A549 (cell line): ENCODE measurements at regions not wholly inside any gene's neighbourhood (a gene's known extent, or its start where the extent isn't known, plus 50 kb on each side); places are given as distances from the start of the nearest gene placed in this dataset.

Source experiments
- ATAC-seq, 2 experiments: fragments of 200-7000 bp in 1 of 2; fragments of >200 bp in 1 of 2; cut with Nextera tagmentation in 1 of 2; cut with Tn5 transposase in 1 of 2; 3 replicates each; pipeline versions ENCODE4 v1.8.0 to v1.9.1; 2018 to 2020; ENCODE audit warnings: mild to moderate bottlenecking in 1 of 2, moderate library complexity in 1 of 2
- CTCF ChIA-PET: fragments of 300-600 bp; sonication (Branson Sonifier 250); formaldehyde crosslinking; extraction: SDS; loops from one replicate; lab custom pipeline; 2021; ENCODE audit warnings: antibody characterized with exemption, inconsistent platforms; lab: Yijun Ruan, JAX
- POLR2A ChIA-PET: fragments of 350-600 bp; formaldehyde crosslinking; extraction: SDS; loops from one replicate; lab custom pipeline; 2021; ENCODE audit warnings: antibody characterized with exemption, inconsistent platforms; lab: Yijun Ruan, JAX
- DNase-seq, 2 experiments: peaks; one replicate each; pipeline versions ENCODE4 v3.0.0 to v3.0.0-alpha.2; 2011 to 2016; ENCODE audit warnings: low read depth in 1 of 2, low spot score in 1 of 2
- FAIRE-seq: peaks from 2 replicates; lab custom pipeline; 2011; peaks lifted over from hg19 to GRCh38; lab: Jason Lieb, UNC
- H3K27ac ChIP-seq, 2 experiments: fragments of >200 bp; sonication (Bioruptor Twin); formaldehyde crosslinking; 3 replicates each; pipeline ENCODE4 v1.5.1; 2016 to 2017
- H3K4me1 ChIP-seq: fragments of >200 bp; sonication (Bioruptor Twin); formaldehyde crosslinking; 3 replicates; pipeline ENCODE4 v1.6.1; 2016
- H3K4me2 ChIP-seq: fragments of >200 bp; sonication (Bioruptor Twin); formaldehyde crosslinking; 3 replicates; pipeline ENCODE4 v1.6.1; 2016
- H3K4me3 ChIP-seq: fragments of >200 bp; sonication (Bioruptor Twin); formaldehyde crosslinking; 3 replicates; pipeline ENCODE4 v1.5.1; 2016
- H3K9me3 ChIP-seq: fragments of >200 bp; sonication (Bioruptor Twin); formaldehyde crosslinking; 3 replicates; pipeline ENCODE4 v1.6.1; 2016
- CEBPB ChIP-seq, 2 experiments: fragments of >200 bp in 1 of 2; sonication (Bioruptor Twin) in 1 of 2; formaldehyde crosslinking in 1 of 2; IDR thresholded peaks; 2 replicates each; pipeline ENCODE4 v1.6.1; 2012 to 2016
- CHD4 ChIP-seq: fragments of 200-600 bp; sonication (generic); IDR thresholded peaks from 2 replicates; pipeline ENCODE4 v1.6.1; 2016; ENCODE audit warnings: antibody characterized with exemption, mild to moderate bottlenecking, borderline replicate concordance
- ESRRA ChIP-seq: fragments of 150-350 bp; IDR thresholded peaks from 2 replicates; pipeline ENCODE4 v1.6.1; 2014; ENCODE audit warnings: mild to moderate bottlenecking, low read length, borderline replicate concordance
- FOSB ChIP-seq: fragments of 250-450 bp; sonication (Bioruptor Pico); IDR thresholded peaks from 2 replicates; pipeline ENCODE4 v1.5.0; 2020; ENCODE audit warnings: mild to moderate bottlenecking, moderate library complexity
- HOXA7 ChIP-seq: fragments of 250-450 bp; sonication (Bioruptor Pico); IDR thresholded peaks from 2 replicates; pipeline ENCODE4 v1.5.0; 2020; ENCODE audit warnings: mild to moderate bottlenecking, moderate library complexity
- JUNB ChIP-seq: fragments of >200 bp; sonication (Bioruptor Twin); formaldehyde crosslinking; IDR thresholded peaks from 2 replicates; pipeline ENCODE4 v1.6.1; 2016
- KDM5A ChIP-seq: fragments of 200-600 bp; sonication (generic); IDR thresholded peaks from 2 replicates; pipeline ENCODE4 v1.6.1; 2016; ENCODE audit warnings: antibody characterized with exemption, mild to moderate bottlenecking
- NR3C1 ChIP-seq: fragments of >200 bp; sonication (Bioruptor Twin); formaldehyde crosslinking; IDR thresholded peaks from 3 replicates; pipeline ENCODE4 v1.6.1; 2017
- PHF8 ChIP-seq: fragments of 200-600 bp; sonication (generic); IDR thresholded peaks from 2 replicates; pipeline ENCODE4 v1.6.1; 2016; ENCODE audit warnings: low read depth, mild to moderate bottlenecking, antibody characterized with exemption, moderate library complexity, borderline replicate concordance
- POLR2A ChIP-seq: IDR thresholded peaks from 2 replicates; pipeline ENCODE4 v1.6.1; 2012; ENCODE audit warnings: mild to moderate bottlenecking, low read length
- RCOR1 ChIP-seq: fragments of 150-350 bp; IDR thresholded peaks from 2 replicates; pipeline ENCODE4 v1.6.1; 2014; ENCODE audit warnings: antibody characterized with exemption, low read length, low read depth
- SMC3 ChIP-seq: fragments of >200 bp; sonication (Bioruptor Twin); formaldehyde crosslinking; IDR thresholded peaks from 3 replicates; pipeline ENCODE4 v1.6.1; 2018; ENCODE audit warnings: inconsistent platforms
- TP53 ChIP-seq: fragments of 250-450 bp; sonication (Bioruptor Pico); IDR thresholded peaks from 2 replicates; pipeline ENCODE4 v1.5.0; 2021; ENCODE audit warnings: mild to moderate bottlenecking, moderate library complexity
- ZSCAN20 ChIP-seq: fragments of 250-450 bp; sonication (Bioruptor Pico); IDR thresholded peaks from 2 replicates; pipeline ENCODE4 v1.8.0; 2022; ENCODE audit warnings: mild to moderate bottlenecking, moderate library complexity
- WGBS: methylation state at CpG from one replicate; pipeline ENCODE4 v1.1.6; 2017; ENCODE audit errors: missing lambda C conversion rate; 5-methylcytosine and 5-hydroxymethylcytosine counted together
- TF ChIP-seq, protein P1 (sequence below): IDR thresholded peaks from 2 replicates; pipeline ENCODE4 v1.6.1; 2012
- TF ChIP-seq, protein P2 (sequence below): fragments of >200 bp; sonication (Bioruptor Twin); formaldehyde crosslinking; IDR thresholded peaks from 3 replicates; pipeline ENCODE4 v1.6.1; 2016
- TF ChIP-seq, protein P3 (sequence below): fragments of 200-600 bp; sonication (generic); IDR thresholded peaks from 2 replicates; pipeline ENCODE4 v1.6.1; 2016; ENCODE audit warnings: antibody characterized with exemption, mild to moderate bottlenecking, moderate library complexity
- TF ChIP-seq, protein P4 (sequence below): IDR thresholded peaks from 2 replicates; pipeline ENCODE4 v1.6.1; 2012; ENCODE audit warnings: low read depth, borderline replicate concordance
- TF ChIP-seq, protein P5 (sequence below): IDR thresholded peaks from 2 replicates; pipeline ENCODE4 v1.6.1; 2012

DNA sequence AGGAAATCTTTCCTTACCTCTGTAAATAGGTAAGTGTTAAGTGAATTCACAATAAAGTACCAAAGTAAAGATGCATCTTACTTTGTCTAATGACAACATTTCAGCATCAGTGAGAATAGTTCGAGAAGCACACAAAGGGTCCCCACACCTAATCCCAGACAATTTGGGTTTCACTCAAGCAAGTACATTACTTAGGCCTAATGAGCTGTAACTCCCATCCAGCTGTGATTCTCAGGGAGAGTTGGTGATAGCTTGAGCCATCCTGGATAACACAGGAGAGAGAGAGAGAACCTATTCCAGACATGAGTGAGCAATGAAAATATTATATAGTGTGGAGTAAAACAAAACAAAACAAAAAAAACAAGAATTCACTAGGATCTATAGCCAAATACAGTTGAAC, 149.1 kb upstream of the NRG3 start (continued):
- TF ChIP-seq PHF8: no peak
- TF ChIP-seq, protein P1, sequence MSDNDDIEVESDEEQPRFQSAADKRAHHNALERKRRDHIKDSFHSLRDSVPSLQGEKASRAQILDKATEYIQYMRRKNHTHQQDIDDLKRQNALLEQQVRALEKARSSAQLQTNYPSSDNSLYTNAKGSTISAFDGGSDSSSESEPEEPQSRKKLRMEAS: no peak
- TF ChIP-seq KDM5A: no peak
- no peak for TF ChIP-seq ZSCAN20 (CRISPR knock-in tag)
- no peak for TF ChIP-seq SMC3
- TF ChIP-seq NR3C1: no peak

DNA sequence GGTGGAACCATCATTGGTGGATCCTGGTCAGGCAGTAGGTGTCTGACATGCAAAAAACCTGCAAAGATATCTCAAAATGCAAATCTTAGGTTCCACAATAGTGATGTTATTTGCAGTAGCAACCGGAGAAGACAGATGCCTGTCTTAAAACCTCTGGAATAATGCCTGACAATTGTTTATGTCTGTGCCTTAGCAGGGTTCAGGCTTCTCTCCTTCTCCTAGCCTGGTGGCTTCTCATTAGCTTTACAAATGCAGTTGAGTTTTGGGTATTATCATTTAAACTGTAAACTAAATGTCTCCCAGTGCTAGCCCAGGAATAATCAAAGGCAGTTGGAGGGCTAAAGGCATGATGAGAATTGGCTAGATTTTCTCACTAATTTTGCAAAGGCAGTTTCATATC, 146.3 kb upstream of the NRG3 start:
- DNase-seq (no peak), ATAC-seq (no peak), FAIRE-seq (no peak)
- Histone ChIP-seq H3K4me1 (no peaks in the 10 kb centered on the region), H3K9me3 (no peaks in the 10 kb centered on the region), H3K4me2 (no peak overlapping the region), H3K27ac (no peak overlapping the region), H3K4me3 (no peak overlapping the region)
- POLR2A ChIA-PET: no interaction called here
- CTCF ChIA-PET: no interaction called here
- 0% methylated on average over 1 of the region's 1 CpG for WGBS
- TF ChIP-seq HOXA7 (CRISPR knock-in tag): no peak
- TF ChIP-seq, protein P2, sequence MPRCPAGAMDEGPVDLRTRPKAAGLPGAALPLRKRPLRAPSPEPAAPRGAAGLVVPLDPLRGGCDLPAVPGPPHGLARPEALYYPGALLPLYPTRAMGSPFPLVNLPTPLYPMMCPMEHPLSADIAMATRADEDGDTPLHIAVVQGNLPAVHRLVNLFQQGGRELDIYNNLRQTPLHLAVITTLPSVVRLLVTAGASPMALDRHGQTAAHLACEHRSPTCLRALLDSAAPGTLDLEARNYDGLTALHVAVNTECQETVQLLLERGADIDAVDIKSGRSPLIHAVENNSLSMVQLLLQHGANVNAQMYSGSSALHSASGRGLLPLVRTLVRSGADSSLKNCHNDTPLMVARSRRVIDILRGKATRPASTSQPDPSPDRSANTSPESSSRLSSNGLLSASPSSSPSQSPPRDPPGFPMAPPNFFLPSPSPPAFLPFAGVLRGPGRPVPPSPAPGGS: no peak
- TF ChIP-seq, protein P3, sequence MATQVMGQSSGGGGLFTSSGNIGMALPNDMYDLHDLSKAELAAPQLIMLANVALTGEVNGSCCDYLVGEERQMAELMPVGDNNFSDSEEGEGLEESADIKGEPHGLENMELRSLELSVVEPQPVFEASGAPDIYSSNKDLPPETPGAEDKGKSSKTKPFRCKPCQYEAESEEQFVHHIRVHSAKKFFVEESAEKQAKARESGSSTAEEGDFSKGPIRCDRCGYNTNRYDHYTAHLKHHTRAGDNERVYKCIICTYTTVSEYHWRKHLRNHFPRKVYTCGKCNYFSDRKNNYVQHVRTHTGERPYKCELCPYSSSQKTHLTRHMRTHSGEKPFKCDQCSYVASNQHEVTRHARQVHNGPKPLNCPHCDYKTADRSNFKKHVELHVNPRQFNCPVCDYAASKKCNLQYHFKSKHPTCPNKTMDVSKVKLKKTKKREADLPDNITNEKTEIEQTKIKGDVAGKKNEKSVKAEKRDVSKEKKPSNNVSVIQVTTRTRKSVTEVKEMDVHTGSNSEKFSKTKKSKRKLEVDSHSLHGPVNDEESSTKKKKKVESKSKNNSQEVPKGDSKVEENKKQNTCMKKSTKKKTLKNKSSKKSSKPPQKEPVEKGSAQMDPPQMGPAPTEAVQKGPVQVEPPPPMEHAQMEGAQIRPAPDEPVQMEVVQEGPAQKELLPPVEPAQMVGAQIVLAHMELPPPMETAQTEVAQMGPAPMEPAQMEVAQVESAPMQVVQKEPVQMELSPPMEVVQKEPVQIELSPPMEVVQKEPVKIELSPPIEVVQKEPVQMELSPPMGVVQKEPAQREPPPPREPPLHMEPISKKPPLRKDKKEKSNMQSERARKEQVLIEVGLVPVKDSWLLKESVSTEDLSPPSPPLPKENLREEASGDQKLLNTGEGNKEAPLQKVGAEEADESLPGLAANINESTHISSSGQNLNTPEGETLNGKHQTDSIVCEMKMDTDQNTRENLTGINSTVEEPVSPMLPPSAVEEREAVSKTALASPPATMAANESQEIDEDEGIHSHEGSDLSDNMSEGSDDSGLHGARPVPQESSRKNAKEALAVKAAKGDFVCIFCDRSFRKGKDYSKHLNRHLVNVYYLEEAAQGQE: no peak
- no peak for TF ChIP-seq RCOR1
- no peak for TF ChIP-seq TP53 (CRISPR knock-in tag)
- TF ChIP-seq FOSB (CRISPR knock-in tag): no peak
- TF ChIP-seq PHF8: no peak
- no peak for TF ChIP-seq KDM5A
- TF ChIP-seq, protein P4, sequence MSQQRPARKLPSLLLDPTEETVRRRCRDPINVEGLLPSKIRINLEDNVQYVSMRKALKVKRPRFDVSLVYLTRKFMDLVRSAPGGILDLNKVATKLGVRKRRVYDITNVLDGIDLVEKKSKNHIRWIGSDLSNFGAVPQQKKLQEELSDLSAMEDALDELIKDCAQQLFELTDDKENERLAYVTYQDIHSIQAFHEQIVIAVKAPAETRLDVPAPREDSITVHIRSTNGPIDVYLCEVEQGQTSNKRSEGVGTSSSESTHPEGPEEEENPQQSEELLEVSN: no peak
- TF ChIP-seq, protein P1: no peak
- TF ChIP-seq CHD4: no peak
- no peak for TF ChIP-seq ESRRA
- no peak for TF ChIP-seq ZSCAN20 (CRISPR knock-in tag)
- TF ChIP-seq POLR2A: no peak
- TF ChIP-seq, protein P5, sequence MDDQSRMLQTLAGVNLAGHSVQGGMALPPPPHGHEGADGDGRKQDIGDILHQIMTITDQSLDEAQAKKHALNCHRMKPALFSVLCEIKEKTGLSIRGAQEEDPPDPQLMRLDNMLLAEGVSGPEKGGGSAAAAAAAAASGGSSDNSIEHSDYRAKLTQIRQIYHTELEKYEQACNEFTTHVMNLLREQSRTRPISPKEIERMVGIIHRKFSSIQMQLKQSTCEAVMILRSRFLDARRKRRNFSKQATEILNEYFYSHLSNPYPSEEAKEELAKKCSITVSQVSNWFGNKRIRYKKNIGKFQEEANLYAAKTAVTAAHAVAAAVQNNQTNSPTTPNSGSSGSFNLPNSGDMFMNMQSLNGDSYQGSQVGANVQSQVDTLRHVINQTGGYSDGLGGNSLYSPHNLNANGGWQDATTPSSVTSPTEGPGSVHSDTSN: no peak

DNA sequence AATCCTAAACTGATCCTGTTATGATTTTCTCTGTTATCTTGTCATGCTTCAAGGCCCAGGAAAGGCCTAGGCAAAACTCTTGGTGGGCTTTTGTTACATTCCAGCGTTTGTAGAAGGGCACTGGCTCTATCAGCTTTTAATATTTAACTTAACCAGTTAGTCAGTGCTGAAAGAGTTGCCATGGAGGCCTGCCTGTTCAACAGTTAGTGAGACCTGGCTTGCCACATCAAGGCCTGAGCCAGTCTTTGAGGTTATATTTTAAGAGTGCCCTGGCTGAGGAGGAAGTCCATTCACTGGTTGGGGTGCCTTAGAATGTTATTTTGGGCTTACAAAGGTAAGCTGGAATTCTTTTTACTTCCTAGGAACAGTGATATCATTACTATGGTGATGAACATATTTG, 144.1 kb upstream of the NRG3 start:
- DNase-seq (no peak), FAIRE-seq (no peak), ATAC-seq (no peak)
- WGBS: 0% methylated on average over 1 of the region's 1 CpG
- no peak overlapping the region for H3K4me3 ChIP-seq
- no peaks in the 10 kb centered on the region for H3K9me3 ChIP-seq
- TF ChIP-seq RCOR1 (no peak), JUNB (no peak), FOSB (CRISPR knock-in tag) (no peak), CEBPB (IDR thresholded peaks at IDR 0.05) (no peak)
- TF ChIP-seq, protein P5: no peak
- TF ChIP-seq, protein P4: no peak
- CTCF ChIA-PET: no interaction called here
- no peaks in the 10 kb centered on the region for H3K4me1 ChIP-seq
- POLR2A ChIA-PET: no interaction called here
- no peak overlapping the region for H3K27ac ChIP-seq
- H3K4me2 ChIP-seq: no peak overlapping the region
